ENCODE measurements at regions not wholly inside any gene's neighbourhood (a gene's known extent, or its start where the extent isn't known, plus 50 kb on each side); places are given as distances from the start of the nearest gene placed in this dataset.

DNA sequence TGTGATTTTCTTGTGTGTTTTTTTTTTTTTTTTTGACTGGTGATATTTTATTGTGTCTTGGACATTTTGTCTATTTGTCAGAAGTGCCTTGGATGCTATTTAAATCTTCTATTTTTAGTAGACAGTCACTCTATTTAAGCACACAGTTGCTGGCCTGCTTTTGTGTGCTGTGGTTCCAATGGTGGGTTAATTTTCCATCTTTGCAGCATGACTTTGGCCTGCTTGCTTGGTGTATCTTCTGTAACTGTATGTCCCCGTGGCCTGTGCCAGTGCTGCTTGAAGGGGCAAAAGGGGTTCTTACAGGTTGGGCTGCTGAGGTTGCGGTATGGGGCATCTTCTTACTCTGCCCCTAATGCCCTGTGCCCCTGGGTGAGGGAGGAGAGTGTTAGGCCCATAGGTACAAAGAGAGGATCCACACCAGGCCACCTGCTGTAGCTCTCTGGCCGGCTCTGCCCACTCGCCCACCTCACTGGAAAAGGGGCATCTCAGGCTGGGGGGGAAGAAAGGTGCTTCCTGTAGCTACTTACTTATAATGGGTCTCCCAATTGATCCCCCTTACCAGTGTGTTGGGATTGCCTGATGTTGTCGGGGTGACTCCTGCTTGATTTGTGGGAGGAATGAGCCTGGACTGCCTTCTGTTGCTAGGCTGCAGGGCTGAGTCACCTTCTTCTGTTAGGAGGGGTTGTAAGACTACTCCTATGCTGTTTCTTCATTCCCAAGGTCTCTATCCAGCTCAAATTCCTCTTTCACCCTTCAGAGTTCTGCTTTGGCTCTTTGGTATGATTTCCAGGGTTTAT lies 490.0 kb upstream of the HS6ST1 start:
- no peak for DNase-seq

DNA sequence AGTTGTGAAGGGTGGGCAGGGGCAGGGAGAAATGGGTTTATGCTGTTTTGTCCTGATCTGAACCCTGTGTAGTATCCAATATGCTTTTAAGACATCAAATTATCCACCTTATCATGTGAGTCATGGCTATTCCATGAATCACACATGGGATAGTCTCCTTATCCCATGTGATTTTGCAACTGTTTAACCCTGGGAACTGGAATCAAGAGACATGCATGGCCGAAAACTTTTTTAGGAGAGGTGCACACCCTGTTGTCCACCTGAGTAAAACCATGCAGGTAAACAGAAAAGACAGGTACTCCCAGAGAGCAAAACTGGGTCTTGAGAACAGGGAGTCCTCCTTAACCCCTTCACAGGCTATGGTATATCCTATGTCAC lies 490.6 kb upstream of the HS6ST1 start:
- DNase-seq = no peak

DNA sequence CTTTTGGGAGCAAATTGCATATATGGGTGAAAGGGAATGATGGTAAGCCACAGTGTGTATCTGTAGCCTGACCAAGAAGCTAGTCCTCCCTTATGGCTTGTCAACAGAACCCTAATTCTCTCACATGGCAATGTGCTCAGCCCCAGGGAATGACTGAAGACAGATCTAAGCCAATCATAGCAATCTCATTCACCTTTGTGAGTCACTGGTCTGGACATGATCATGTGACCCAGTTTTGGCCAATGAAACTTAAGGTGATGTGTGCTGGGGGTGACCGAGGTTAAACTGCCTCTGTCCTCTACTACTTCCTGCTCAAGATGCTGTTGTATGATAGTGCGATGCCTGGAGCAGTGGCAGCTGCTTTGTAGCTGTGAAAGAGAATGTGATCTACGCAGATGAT lies 491.2 kb upstream of the HS6ST1 start:
- no peak for DNase-seq

DNA sequence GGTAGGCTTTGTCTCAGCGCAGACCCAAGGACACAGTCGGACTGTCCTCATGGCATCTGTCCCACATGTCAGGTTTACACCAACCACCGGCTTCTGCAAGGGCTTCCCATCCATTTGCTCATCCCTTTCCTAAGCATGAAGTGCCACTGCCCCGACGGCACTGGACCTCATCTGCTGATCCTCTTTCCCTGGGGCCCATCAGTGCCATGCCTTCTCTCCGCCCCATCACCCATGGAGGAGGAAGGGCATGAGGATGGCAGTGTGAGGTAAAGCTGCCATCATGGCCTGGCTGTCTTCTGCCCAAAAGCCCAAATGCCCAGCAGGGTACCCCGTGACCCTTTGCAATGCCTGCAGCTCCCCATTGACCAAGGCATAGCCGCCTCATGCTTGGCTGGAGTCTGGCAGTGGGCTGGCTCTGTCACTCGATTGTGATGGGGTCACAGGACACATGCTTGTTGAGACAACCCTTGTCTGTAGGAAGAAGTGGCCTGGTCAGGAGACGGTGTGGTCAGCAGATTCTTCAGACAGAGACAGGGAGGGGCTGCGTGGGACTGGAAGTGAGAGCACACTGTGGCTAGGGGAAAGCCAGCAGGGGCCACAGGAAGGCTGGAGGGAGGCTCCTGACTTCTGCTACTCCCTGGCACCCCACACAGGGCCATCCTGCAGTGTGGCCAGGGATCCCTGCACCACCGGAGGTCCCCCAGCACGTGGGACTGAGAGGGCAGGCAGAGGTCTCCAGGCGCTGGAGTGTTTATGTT lies 493.7 kb upstream of the HS6ST1 start:
- no peak for DNase-seq

DNA sequence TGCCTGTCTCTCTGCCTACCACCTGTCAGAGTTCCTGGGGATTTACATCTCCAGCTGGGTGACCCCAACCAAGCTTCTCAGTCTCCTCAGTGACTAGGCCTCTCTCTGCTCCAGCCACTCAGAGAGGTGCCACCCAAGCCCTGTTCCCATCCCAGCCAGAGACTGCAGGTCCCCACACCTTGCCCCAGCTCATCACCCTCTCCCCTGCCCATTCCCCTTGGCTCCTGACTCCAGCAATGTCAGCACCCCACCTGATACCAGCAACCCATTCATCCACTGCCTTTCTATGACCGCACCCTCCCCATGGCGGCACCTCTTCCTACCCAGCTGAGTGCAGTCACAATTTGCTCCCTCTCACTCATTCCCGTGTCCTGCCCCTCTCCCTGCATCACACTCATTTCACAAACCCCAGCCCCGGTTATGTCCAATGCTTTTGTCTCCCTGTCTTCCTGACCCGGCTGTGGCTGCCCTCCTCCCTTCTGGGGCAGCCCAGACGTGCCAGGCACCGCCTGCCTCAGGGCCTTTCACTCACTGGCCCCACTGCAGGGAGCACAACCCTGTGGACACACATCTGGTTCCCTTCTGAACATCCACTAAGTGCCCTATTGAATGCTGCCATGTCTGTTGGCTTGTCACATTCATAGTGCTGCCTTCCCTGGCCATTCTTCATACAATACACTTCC lies 494.8 kb upstream of the HS6ST1 start:
- DNase-seq = no peak

DNA sequence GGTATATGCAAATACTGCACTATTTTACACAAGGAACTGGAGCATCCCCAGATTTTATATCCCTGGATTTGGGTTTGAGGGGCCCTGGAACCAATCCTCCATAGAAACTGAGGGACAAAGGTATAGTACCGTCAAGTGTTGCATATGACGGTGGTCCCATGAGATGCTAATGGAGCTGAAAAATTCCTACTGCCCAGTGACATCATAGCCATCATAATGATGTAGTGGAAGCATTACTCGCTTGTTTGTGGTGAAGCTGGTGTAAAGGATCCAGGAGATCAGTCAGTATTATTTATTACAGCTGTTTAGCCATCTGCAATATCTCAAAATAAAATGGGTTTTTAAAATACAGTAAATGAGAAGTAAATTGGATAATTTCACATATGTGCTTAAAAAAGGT lies 496.6 kb upstream of the HS6ST1 start:
- no peak for DNase-seq

DNA sequence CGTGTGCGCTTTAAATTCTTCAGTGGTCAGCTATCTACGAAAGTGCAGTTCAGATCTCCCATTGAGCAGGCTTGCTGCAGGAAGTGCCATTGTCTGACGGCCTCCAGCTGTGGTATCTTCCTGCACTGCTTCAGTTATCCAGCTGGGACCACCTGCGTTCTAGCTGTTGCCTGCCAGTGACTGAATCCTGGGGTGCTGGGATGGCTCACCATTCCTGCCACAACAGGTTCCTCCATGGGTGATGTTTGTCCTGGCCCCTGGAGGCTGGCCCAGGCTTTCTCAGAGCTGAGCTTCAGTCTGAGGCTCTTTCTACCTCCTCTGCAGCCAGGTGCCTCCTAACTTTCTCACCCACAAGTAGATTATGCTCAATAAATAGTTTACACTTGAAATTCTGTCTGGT lies 498.5 kb upstream of the HS6ST1 start:
- DNase-seq = no peak

DNA sequence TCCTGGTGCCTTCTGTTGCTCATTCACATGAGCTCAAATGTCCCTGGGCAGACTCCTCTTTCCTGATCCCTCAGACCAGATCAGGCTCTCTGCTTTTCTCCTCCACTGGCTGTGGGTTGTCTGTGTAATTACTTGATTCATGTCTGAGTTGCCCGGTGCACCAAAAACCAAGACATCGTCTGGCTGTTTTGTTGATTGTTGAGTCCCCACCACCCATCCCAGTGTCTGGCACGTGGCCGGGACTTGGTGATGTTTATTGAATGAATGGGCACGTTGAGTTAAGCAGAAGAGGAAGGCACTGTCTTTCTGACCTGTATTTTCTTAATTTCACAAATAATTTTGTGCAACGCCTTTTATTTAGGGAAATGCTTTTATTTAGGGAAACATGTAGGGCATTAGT lies 499.1 kb upstream of the HS6ST1 start:
- DNase-seq = no peak

DNA sequence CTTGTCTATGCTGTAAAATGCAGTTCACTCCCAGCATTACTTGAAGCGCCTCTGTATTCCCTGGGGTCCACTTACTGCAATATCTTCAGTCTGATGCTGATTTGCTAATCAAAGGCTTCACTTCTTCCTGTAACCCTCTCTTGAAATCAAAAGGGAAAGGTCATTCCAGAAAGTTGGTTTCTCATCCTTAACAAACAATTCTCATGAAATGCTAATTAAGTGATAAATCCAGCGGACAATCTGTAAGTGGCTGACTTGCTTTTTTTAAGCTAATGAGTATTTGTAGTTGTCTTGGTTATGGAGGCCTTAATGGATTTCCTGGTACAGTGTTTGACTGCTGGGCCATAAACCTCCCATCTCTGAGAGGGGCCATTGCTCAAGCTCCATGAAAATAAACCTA lies 499.6 kb upstream of the HS6ST1 start:
- DNase-seq = no peak

DNA sequence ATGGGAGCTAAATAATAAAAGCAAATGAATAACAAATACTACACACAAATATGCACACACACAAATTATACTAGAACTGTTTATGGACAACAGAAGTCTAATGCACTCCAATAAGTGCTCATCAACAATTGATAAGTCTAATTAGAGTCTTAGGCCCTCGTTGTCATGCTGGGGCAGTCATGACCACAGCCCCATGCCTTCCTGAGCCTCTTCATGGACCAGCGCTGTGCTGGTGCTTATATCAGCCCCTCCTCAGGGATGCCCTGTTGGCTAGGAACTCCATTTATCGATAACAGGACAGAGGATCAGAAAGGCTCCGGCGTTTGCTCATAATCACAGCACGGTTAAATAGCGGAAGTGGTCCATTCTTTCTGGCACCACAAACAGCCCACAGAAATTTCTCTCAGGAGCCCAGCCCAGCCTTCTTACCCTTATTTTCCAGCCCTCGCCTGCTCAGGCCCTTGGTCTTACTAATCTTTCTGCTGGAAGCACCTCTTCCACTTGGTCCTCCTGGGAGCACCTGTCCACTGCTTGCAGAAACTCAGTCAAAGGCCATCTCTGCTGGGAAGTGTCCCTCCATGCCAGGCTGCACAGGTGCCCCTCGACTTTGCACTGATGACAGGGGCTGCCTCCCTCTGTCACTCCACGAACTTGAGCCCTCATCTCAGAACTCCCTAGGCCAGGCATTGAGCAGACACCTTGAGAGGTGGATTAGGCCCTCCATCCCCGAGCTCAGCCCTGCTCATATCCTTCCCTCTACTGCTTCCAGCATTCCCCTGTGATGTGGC lies 500.2 kb upstream of the HS6ST1 start:
- DNase-seq = no peak

DNA sequence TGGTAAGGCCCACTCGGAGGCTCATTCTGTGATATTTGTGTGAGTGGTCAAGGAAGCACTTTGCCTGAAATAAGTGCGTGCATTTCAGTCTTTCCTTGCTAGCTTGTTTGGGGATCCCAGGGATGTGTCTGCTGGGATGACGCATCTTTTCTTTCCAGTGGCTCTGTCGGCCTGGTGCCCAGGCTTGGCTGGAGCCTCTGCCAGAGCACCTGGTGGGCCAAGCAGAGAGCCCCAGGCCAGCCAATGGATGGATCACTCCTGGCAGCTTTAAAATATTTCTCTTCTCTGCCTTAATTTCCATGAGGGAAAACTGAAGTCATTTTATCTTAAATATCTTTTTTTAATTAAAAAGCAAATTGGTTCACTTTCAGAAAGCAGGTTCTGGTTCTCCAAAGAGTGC lies 501.8 kb upstream of the HS6ST1 start:
- DNase-seq = no peak

DNA sequence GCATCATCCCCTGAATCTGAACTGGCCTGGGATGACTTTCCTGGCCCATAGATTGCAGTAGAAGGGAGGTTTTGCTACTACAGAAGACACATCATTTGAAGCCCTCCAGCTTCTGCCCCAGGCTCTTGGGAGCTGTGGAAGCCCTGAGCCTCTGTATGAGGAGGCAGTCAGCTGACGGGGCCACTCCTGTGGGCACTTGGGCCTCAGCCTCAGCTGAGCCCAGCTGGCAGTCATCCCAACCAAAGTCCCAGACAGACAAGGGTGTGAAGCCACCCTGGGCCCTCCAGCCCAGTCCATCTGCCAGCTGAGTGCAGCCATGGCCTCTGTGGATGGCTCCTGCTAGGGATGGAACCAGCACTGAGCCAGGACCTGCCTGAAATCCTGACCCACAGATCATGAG lies 502.3 kb upstream of the HS6ST1 start:
- no peak for DNase-seq

DNA sequence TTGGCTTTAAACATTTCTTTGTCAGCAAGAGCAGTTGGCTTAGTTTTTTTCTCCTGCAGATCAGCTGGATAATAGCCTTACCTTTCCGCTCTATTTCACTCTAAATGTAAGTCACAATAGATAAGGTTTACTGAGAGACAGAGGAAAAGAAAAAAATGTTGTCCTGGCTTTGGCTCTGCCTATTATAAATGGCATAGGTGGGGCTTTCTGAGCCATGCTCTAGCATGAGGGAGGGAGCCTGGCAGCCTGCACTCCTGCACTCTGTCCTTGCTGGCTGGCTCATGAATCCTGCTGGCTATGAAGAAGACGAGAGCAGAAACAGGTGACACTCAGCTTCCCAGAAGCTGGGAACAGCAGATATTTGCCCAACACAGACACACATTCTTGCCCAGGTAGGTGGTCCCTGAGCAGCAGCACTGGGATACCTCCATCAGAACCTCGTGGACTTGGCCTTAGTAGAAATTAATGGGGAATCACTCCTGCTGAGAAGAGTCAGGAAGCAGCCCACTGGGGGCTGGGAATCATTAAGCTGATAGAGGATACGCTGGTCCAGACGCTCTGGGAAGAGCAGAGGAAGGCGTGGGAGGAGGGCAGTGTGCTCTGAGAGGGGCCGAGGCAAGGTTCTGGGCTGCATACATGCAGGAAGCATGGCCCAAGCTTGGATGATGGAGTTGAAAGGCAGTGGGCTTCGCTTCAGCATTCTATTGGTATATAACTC lies 514.4 kb upstream of the HS6ST1 start:
- DNase-seq = no peak

DNA sequence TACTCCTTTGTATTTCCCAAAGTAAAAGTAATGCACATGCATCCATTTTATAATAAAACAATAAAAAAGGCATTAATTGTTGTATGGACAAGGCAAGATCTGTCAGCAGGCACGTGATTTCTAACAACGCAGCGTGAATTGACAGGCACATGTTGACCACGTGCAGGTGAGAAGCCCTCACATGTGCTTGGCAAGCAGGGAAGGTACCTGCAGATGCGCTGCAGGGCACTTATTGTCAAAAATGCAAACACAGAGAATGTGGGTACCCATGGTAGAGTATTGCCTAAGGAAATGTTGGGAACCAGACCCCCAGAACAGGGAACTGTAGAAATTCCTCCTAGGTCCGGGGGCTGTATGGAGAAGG lies 515.0 kb upstream of the HS6ST1 start:
- DNase-seq = no peak

DNA sequence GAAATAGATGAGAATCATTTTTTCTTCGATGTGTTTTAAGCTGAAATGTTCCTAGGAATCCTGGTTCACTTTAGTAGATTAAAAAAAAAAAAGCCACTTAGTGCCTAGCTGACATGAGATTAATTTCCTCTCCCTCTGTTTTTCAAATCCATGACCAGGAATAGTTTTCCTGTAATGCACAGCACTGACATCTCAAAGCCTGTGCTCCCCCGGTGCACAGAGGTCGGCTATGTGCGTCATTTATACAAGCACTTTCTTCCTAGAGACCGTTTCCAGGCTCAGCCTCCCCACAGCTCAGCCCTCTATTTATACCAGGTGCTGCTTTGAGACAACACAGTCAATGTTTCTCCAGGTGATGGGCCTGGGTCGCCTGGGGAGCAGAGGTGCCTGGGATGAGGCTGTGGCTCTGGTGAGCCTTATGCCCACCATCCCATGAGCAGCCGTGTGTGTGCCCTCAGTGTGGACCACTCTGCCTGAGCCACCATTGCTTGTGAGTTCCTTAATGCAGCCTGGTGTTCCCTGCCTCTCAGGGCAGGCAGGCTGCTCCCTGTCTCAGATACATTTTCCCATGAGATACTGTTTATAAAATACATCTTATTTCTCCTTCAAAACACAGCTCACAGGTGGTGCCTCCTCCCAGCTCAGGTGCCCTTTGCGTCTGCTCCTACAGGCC lies 515.7 kb upstream of the HS6ST1 start:
- no peak for DNase-seq

DNA sequence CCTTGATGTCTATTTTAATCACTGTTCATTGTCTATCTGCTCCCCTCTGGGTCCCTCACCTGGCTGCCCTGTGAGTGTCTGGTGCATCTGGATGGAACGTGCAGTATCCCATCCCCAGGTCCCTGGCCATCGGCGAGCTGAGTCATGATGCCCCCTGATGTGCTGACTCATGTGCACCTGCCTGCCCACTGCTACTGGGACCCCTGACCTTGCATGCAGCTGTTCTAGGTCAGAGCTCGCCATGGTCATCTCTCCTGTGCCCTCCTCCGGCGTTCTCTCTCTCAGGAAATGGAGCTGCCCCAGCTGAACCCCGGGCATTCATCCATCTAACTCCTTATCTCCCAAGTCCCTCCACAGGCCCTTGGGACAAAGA lies 516.2 kb upstream of the HS6ST1 start:
- DNase-seq = no peak

DNA sequence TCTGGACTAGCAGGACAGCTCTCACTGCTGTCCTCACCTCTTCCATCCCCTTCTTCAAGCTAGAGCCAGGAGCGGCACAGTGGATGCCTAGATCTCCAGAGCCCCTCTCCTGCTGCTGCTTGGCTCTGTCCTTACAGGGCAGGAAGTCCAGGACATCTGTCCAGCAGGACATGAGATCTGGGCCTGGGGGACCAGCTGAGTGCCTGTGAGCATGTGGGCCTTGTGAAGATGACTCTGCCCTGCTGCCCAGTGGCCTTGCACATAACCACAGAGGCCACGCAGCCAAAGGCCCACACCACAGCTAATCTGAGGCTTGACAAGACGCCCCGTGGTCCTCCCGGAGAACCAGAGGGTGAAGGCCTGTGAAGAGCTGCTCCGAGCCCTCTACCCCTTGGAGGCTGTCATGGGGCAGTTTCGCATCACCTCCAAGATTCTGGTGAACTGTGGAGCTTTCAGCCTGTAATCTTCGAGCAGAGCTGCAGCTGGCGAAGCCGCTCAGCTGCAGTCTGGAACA lies 516.7 kb upstream of the HS6ST1 start:
- DNase-seq = no peak

DNA sequence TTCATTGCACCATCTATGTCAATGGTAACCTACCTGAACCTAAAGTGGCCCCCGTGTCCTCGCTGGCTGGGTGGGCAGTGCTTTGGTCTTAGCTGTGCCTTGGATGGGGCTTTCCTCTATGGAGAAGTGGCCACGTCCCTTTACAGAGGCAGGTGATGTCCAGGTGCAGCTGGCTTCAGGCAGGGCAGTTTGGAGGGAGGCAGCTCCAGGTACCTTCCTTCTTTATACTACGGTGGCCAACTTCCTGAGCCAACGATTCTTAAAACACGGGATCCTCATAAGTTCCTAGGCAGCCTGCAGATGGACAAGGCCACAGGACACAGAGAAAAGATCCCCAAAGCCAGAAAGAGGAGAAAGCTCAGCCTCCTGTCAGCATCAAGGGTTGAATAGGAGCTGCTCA lies 517.3 kb upstream of the HS6ST1 start:
- no peak for DNase-seq

DNA sequence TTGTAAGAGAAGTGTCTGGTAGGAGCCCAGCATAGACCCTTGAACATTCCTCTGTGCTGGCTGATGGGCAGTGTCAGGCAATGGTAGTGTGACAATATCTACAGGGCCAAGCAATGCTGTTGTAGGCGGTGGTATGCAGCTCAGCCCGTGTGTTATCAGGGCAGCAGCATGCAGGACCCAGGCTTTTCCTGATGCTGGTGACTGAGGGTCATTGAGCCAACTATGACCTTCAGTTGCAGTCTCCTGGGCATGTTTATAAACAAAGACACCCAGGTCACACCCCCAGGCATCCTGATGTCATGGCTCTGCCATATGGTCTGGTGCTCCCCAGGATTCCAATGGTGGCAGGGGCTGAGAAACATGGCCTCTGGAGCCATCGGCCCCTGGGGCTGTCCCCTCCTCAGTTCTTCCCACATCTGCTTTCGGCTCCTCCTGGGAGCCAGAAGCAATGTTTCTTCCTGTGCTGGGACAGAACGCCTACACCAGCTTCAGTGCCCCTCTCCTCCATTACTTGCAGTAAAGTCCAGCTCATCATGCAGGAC lies 518.0 kb upstream of the HS6ST1 start:
- no peak for DNase-seq

DNA sequence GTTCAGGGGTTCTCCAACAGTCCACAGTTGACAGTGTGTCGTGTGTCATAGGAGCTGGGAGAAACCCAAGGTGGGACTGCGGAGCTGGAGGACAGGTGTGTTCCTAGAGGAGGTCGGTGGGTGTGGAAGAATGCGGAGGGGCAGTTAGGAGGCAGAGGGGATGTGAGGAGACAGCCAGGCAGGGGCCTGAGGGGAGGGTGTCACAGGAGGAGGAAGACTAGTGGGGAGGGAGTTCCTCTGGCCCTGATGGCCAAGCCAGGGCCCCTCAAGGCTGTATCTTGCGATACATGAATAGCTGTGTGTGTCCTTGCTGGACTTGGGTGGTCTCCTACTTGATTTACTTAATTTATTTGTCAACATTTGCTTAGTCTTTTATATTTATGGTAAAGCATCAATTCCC lies 519.6 kb upstream of the HS6ST1 start:
- no peak for DNase-seq

DNA sequence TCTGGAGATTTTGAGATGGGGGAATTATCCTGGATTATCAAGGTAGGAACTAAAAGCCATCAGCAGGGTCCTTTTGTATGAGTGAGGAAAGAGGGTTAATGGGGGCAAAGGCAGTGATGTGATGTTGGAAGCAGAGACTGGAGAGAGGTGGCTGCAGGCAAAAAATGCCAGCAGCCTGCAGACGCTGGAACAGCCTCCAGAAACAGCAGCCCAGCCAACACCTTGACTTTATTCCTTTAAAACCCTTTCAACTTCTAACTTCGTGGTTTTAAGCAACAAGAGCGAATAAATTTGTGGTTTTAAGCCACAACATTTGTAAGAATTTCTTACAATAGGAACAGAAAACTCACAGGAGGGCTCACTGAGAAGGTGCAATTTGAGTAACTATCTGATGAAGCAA lies 523.1 kb upstream of the HS6ST1 start:
- no peak for DNase-seq

DNA sequence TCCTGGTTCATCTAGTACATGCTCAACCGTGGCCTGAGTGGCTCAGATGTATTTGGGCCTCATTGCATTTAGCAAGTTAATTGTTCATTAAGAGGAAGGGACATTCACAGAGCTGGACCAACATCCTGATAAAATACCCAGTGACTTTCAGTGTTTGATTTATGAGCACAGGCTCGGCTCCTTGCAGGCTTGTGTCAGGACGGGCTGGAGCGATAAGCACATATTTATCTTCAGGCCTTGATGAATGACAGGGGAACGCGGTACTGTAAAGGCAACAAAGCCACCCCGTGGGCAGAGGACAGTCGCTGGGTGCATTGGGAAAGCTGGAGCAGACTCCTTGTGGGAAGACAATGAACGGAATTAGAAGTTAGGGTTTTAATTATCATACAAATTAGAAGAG lies 548.6 kb upstream of the HS6ST1 start:
- DNase-seq = no peak

Measured in T-helper 9 cell (primary cell).